GM19438 (cell line): ENCODE measurements at regions not wholly inside any gene's neighbourhood (a gene's known extent, or its start where the extent isn't known, plus 50 kb on each side); places are given as distances from the start of the nearest gene placed in this dataset.

Experiments used
- ATAC-seq: cut with Tn5 transposase; IDR thresholded peaks from one replicate; pipeline ENCODE4 v1.9.1; 2021; ENCODE audit warnings: low read depth; ENCODE audit not compliant: unreplicated experiment

DNA sequence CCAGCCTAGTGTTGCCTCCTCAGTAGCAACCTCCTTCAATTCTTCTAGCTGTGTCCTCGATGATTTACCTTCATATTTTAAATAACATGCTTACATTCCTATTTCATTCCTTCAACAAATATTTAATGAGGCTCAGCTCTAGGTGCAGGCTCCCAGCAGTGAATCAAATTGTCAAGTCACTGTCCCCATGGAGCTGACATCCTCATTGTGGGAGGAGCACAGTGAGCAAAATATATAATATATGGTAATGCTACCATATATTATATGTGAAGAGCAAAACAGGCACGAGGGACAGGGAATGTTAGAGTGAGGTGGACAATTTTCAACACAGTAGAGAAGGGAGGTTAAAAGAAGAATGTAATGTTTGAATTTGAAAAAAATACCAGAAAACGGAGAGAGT lies 869.1 kb downstream of the SLC4A3 start:
- ATAC-seq = no peak

- no peak for ATAC-seq
Measured at GRCh38 chr2:220499225-220499624, 871.8 kb downstream of the SLC4A3 start.

DNA sequence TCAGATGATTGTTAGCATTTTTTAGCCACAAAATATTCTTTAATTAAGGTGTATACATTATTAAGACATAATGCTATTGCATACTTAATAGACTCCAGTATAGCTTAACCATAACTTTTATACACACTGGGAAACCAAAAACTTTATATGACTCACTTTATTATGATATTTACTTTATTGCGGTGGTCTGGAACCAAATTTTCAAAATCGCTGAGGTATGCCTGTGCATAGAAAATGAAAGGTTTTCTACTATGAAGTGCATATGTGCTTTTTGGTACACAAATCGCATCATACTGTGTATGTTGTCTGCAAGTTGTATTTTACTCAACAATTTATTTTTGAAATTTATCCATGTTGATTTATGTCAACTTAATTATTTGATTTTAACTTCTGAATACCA lies 875.1 kb downstream of the SLC4A3 start:
- ATAC-seq = no peak

DNA sequence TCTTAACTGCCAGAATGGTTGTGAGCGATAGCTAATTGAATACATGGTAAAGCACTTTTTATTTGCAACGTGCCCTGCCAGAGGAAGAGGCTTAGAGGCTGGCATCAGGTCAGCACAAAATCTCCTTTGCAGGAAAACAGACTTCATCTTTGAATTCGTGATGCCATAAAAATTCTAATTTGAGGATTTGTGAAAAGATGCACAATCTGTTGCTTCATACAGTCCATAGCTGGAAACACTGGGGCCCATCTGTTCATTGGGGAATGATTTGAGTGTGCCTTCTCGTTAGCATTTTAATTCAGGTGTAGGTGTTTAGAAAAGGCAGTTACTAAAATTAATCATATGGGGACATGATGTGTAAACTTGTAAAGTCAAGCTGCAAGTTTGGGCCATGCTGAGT lies 876.0 kb downstream of the SLC4A3 start:
- no peak for ATAC-seq

DNA sequence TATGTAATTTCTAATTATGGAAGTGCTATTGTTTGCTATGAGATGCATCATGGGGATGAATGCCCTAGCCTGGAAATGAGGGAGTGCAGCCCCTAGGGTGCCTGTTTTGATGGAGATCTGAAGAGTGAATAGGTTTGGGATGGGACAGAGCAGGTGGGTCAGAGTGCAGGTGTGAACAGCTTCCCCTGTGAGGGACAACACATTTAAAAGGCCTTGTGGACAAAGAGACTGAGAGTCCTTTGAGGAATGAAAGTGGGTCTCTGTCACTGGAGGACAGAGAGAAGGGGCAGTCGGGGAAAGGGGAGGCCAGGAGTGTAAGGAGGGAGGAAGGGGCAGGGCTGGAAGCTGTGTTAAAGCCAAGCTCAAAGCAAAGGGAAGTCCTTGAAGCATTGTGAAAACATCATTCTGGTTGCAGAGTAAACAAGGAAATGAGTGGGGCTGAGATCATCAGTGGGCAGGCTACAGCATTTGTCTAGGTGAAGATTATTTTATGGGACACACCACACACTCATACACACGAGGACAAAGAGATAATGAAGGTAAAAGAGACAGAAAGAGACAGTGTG lies 877.6 kb downstream of the SLC4A3 start:
- no peak for ATAC-seq

DNA sequence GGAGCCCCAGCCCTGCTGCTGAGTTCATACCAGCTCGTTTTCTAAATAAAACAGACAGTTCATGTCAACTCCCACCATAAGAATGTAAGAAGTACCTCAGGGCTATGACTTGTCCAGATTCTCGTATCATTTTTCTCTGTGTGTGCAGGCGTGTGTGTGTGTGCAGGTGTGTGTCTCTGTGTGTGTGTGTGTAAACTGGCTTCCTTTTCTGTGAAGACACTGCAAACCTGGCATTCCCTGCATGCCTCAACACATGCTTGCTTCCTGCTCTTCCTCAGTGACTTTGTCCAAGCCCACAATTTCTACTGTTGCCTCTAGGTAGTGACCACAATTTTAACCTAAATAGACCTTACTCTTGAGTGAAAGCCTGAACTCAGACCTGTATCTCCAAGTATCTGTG lies 879.0 kb downstream of the SLC4A3 start:
- no peak for ATAC-seq

DNA sequence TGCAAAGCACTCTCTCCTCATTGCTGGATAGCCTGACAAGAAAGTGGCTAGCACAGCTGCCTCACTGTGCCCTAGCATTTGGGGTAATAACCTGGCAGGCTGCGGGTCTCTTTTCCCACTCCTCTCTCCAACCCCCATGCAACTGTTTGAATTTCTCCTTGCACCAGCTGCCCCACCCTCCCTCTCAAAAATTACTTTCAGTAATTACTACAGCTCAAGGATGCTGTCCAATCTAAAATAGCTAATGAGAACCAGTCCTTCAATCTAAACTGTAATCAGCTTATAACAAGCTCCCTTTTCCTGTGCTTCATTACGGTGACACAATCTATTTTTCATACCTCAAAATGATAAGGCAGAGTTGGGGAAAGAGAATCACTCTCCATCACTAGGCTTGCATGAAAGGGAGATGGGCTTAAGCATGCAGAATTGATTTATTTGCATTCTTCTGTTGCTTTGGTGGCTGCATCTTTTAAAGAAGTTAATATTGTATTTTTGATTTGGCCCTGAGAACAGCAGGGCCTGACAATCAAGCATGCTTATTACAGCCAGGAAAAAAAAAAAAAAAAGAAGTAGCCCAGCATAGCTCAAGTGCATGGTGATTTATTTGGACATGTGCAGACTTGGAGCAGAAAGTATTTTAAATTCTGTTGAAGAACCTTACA lies 881.8 kb downstream of the SLC4A3 start:
- no peak for ATAC-seq

DNA sequence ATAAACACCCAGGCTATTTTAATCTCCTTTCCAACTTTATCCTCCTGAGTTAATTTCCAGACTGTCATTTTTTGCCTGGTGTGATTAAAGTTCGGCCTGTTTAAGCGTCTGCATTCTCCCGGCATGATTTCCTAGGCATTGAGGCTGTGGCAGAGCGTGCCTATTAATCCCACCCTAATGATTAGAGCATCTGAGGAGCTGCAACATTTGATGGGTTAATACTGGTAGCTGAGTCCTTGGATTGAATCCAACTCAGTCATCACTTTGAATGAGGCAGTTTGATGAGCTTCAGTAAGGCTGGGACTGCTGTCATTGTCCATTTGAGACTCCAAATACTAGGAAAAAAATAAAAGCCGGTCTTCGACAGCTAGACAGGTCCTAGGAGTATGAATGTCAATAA lies 882.5 kb downstream of the SLC4A3 start:
- no peak for ATAC-seq

GRCh38 chr2:220510668-220511067 lies 883.2 kb downstream of the SLC4A3 start:
- ATAC-seq = no peak

GRCh38 chr2:220512419-220512818 lies 885.0 kb downstream of the SLC4A3 start:
- ATAC-seq = no peak

- no peak for ATAC-seq
Measured at GRCh38 chr2:220513573-220514288, 886.3 kb downstream of the SLC4A3 start.

- ATAC-seq = no peak
Measured at GRCh38 chr2:220521551-220521950, 894.1 kb downstream of the SLC4A3 start.

DNA sequence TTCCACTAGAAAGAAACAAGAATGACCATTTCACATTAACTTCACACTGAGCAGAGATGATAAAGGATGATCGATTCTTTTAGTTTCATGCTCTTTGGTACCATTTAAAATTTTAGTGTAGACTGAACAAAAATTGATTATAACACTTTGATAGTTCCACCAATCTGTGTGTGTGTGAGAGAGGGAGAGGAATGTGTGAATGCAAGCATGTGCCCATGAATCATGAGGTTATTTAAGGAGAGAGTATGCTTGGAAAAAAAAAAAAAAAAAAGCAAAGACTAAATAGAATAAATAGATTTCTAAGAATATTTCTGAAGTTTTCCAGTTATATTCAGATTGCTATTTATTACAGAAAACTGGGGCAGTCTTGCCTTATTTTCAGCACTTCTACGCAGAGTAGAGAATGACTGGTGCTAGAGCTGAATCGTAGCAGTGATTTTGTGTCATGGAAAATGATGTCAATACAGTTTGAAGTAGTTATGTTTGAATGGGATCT lies 900.8 kb downstream of the SLC4A3 start:
- no peak for ATAC-seq

DNA sequence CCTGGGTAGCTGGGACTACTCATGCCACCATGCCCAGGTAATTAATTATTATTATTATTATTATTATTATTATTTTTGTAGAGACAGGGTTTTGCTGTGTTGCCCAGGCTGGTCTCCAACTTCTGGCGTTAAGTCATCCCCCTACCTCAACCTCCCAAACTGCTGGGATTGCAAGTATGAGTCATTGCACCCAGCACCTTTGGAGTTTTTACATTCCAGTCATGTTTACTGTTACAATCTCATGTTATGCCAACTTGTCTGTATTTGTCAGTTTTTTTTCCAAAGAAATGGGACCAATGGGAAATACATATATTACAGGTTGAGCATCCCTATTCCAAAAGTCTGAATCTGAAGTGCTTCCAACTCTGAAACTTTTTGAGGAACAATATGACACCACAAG lies 903.8 kb downstream of the SLC4A3 start:
- no peak for ATAC-seq

GRCh38 chr2:220533485-220533884 lies 906.1 kb downstream of the SLC4A3 start:
- ATAC-seq = no peak

DNA sequence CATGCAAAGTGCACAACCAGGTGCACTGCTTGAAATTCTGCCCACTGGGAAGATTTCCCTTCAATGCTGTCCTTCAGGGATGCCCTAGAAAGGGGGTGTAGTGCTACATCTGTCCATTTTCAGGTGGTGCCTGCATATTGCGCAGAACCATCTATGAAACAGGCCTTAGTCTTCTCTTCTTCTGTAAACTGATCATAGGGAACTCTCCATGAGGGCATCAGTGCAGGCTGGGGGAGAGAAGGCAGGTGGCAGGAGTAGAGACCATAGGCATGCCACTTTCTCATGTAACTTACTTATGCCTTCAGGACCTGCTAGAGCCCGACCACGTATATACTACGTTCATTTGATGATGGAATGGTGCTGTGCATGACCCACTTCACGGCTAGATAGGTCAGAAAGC lies 912.1 kb downstream of the SLC4A3 start:
- ATAC-seq = no peak

- no peak for ATAC-seq
Measured at GRCh38 chr2:220544049-220544448, 916.6 kb downstream of the SLC4A3 start.

- no peak for ATAC-seq
Measured at GRCh38 chr2:220550995-220551700, 923.7 kb downstream of the SLC4A3 start.

- no peak for ATAC-seq
Measured at GRCh38 chr2:220552790-220553535, 925.5 kb downstream of the SLC4A3 start.

- ATAC-seq = no peak
Measured at GRCh38 chr2:220555961-220556630, 928.7 kb downstream of the SLC4A3 start.
